ENCODE measurements at regions not wholly inside any gene's neighbourhood (a gene's known extent, or its start where the extent isn't known, plus 50 kb on each side); places are given as distances from the start of the nearest gene placed in this dataset.

GRCh38 chr3:148335612-148336011 lies 362.1 kb upstream of the AGTR1 start:
- TF ChIP-seq, protein P1, sequence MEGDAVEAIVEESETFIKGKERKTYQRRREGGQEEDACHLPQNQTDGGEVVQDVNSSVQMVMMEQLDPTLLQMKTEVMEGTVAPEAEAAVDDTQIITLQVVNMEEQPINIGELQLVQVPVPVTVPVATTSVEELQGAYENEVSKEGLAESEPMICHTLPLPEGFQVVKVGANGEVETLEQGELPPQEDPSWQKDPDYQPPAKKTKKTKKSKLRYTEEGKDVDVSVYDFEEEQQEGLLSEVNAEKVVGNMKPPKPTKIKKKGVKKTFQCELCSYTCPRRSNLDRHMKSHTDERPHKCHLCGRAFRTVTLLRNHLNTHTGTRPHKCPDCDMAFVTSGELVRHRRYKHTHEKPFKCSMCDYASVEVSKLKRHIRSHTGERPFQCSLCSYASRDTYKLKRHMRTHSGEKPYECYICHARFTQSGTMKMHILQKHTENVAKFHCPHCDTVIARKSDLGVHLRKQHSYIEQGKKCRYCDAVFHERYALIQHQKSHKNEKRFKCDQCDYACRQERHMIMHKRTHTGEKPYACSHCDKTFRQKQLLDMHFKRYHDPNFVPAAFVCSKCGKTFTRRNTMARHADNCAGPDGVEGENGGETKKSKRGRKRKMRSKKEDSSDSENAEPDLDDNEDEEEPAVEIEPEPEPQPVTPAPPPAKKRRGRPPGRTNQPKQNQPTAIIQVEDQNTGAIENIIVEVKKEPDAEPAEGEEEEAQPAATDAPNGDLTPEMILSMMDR (IDR thresholded peaks at IDR 0.05) = no peak
- no peak for TF ChIP-seq POLR2A (IDR thresholded peaks at IDR 0.05)
- TF ChIP-seq EP300 (IDR thresholded peaks at IDR 0.05) = no peak
